ENCODE measurements at regions not wholly inside any gene's neighbourhood (a gene's known extent, or its start where the extent isn't known, plus 50 kb on each side); places are given as distances from the start of the nearest gene placed in this dataset.
"Not testable (repeated sequence)": the region's sequence is repeated elsewhere in the genome, so short reads cannot be mapped to it uniquely, and the experiment has no call there.

- Mint-ChIP-seq H3K4me1 (no peaks in the 10 kb centered on the region), H3K4me3 (no peak overlapping the region), H3K27ac (no peak overlapping the region), H3K36me3 (ENCODE audit: low read depth) (peaks cover 49% of the 10 kb centered on the region), H3K9me3 (peaks cover 57% of the 10 kb centered on the region), H3K27me3 (no peaks in the 10 kb centered on the region)
- ATAC-seq (no peak), DNase-seq (no peak)
These were observed 1016.1 kb downstream of the CDY1 start for GRCh38 chrY:26638063-26638462.

- not testable (repeated sequence) for H3K4me1 Mint-ChIP-seq, H3K27ac Mint-ChIP-seq, H3K4me3 Mint-ChIP-seq, H3K27me3 Mint-ChIP-seq, DNase-seq, ATAC-seq
- Mint-ChIP-seq H3K9me3 (peaks cover 40% of the 10 kb centered on the region), H3K36me3 (ENCODE audit: low read depth) (peaks cover 26% of the 10 kb centered on the region)
These were observed 1023.9 kb downstream of the CDY1 start for GRCh38 chrY:26645856-26646255.

GRCh38 chrY:26648240-26648639 is 1026.3 kb downstream of the CDY1 start:
- not testable (repeated sequence) for H3K4me3 Mint-ChIP-seq, H3K4me1 Mint-ChIP-seq, H3K27ac Mint-ChIP-seq, ATAC-seq, H3K27me3 Mint-ChIP-seq, DNase-seq
- H3K9me3 Mint-ChIP-seq: peaks cover 40% of the 10 kb centered on the region
- peaks cover 27% of the 10 kb centered on the region for H3K36me3 Mint-ChIP-seq (ENCODE audit: low read depth)

DNA sequence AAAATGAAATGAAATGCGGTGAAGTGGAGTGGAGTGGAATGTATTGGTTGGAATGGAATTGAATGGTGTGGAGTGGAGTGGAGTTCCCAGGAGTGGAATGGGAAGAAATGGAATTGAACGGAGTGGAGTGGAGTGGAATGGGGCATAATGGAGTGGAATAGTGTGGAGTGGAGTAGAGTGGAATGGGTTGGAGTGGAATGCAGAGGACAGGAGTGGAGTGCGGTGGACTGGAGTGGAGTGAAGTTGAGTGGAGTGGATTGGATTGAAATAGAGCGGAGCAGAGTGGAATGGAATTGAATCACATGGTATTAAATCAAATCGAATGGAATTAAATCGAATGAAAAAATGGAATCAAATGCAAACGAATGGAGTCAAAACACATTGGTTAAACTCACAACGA is 1042.3 kb downstream of the CDY1 start:
- not testable (repeated sequence) for H3K27ac Mint-ChIP-seq, H3K4me3 Mint-ChIP-seq, DNase-seq, H3K27me3 Mint-ChIP-seq, ATAC-seq, H3K4me1 Mint-ChIP-seq
- peaks cover 51% of the 10 kb centered on the region for H3K9me3 Mint-ChIP-seq
- H3K36me3 Mint-ChIP-seq (ENCODE audit: low read depth): peaks cover 43% of the 10 kb centered on the region

- H3K27me3 Mint-ChIP-seq, H3K4me1 Mint-ChIP-seq, DNase-seq, H3K27ac Mint-ChIP-seq, ATAC-seq, H3K4me3 Mint-ChIP-seq: not testable (repeated sequence)
- Mint-ChIP-seq H3K36me3 (ENCODE audit: low read depth) (peaks cover 52% of the 10 kb centered on the region), H3K9me3 (peaks cover 56% of the 10 kb centered on the region)
These were observed 1044.8 kb downstream of the CDY1 start for GRCh38 chrY:26666691-26667090.

GRCh38 chrY:26669243-26669642 is 1047.3 kb downstream of the CDY1 start:
- ATAC-seq, H3K4me1 Mint-ChIP-seq, H3K27ac Mint-ChIP-seq, H3K27me3 Mint-ChIP-seq, H3K4me3 Mint-ChIP-seq, DNase-seq: not testable (repeated sequence)
- Mint-ChIP-seq H3K9me3 (peaks cover 42% of the 10 kb centered on the region), H3K36me3 (ENCODE audit: low read depth) (peaks cover 37% of the 10 kb centered on the region)

DNA sequence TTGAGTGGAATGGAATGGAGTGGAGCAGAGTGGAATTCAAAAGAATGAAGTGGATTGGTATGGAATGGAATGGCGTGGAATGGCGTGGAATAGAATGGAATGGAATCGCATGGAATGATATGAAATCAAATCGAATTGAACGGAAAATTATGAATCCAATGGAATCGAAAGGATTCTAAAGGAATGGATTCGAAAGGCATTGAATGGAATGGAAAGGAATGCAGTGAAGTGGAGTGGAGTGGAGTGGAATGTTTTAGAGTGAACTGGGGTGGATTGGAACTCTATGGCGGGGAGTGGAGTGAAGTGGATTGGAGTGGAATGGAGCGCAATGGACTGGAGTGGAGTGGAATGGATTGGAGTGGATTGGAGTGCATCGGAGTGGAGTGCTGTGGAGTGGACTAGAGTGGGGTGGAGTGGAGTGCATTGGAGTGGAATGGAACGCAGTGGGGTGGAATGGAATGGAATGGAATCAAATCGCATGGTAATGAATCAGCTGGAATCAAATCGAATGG is 1048.5 kb downstream of the CDY1 start:
- not testable (repeated sequence) for H3K27ac Mint-ChIP-seq, H3K4me1 Mint-ChIP-seq, H3K27me3 Mint-ChIP-seq, H3K4me3 Mint-ChIP-seq
- peaks cover 28% of the 10 kb centered on the region for H3K36me3 Mint-ChIP-seq (ENCODE audit: low read depth)
- peaks cover 32% of the 10 kb centered on the region for H3K9me3 Mint-ChIP-seq
- DNase-seq (peak; percentile 2), ATAC-seq (peak; percentile 49)

DNA sequence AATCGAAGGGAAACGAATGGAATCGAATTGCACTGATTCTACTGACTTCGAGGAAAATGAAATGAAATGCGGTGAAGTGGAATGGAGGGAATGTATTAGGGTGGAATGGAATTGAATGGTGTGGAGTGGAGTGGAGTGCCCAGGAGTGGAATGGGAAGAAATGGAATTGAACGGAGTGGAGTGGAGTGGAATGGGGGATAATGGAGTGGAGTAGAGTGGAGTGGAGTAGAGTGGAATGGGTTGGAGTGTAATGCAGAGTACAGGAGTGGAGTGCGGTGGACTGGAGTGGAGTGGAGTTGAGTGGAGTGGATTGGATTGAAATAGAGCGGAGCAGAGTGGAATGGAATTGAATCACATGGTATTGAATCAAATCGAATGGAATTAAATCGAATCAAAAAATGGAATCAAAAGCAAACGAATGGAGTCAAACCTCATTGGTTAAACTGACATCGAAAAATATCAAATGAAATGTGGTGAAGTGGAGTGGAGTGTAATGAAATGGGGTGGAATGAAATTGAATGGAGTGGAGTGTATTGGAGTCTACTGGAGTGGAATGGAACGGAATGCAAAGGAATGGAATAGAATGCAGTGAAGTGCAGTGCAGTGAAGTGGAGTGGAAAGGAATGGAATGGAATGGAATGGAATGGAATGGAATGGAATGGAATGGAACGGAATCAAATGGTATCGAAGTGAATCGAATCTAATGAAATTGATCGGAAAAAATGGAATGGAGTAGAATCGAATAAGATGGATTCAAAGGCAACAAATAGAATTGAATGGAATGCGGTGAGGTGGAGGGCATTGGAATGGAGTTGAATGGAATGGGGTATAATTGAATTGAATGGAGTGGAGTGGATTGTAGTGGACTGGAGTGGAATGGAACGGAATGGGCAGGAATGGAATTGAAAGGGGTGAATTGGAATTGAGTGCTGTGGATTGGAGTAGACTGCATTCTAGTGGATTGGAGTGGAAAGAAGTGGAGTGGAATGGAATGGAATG is 1049.3 kb downstream of the CDY1 start:
- not testable (repeated sequence) for H3K4me3 Mint-ChIP-seq, H3K27ac Mint-ChIP-seq, H3K4me1 Mint-ChIP-seq, H3K27me3 Mint-ChIP-seq
- ATAC-seq (peak; percentile 72), DNase-seq (peak; percentile 21)
- Mint-ChIP-seq H3K36me3 (ENCODE audit: low read depth) (peaks cover 28% of the 10 kb centered on the region), H3K9me3 (peaks cover 32% of the 10 kb centered on the region)

Data from activated naive CD8-positive, alpha-beta T cell treated with anti-CD3 and anti-CD28 coated beads, Interleukin-2, amount 50 U/mL, for 24 hours (primary cell).